HG03135 (cell line): ENCODE measurements at regions not wholly inside any gene's neighbourhood (a gene's known extent, or its start where the extent isn't known, plus 50 kb on each side); places are given as distances from the start of the nearest gene placed in this dataset.
"Not testable (repeated sequence)": the region's sequence is repeated elsewhere in the genome, so short reads cannot be mapped to it uniquely, and the experiment has no call there.

Source experiments
- ATAC-seq: cut with Tn5 transposase; IDR thresholded peaks from one replicate; pipeline ENCODE4 v1.9.1; 2021; ENCODE audit warnings: mild to moderate bottlenecking, moderate library complexity; ENCODE audit not compliant: unreplicated experiment

GRCh38 chr7:90061077-90061476, 93.2 kb upstream of the STEAP1 start:
- no peak for ATAC-seq

- ATAC-seq = no peak
Measured at GRCh38 chr7:90064370-90064769, 89.9 kb upstream of the STEAP1 start.

- no peak for ATAC-seq
Measured at GRCh38 chr7:90067171-90067570, 87.1 kb upstream of the STEAP1 start.

- ATAC-seq = not testable (repeated sequence)
Measured at GRCh38 chr7:90070238-90070637, 84.0 kb upstream of the STEAP1 start.

GRCh38 chr7:90078921-90079320, 75.3 kb upstream of the STEAP1 start:
- no peak for ATAC-seq

- ATAC-seq = no peak
Measured at GRCh38 chr7:90081621-90082020, 72.6 kb upstream of the STEAP1 start.

GRCh38 chr7:90092506-90092905, 61.8 kb upstream of the STEAP1 start:
- ATAC-seq = no peak

- ATAC-seq = no peak
Measured at GRCh38 chr7:90094030-90094429, 60.2 kb upstream of the STEAP1 start.
